WERI-Rb-1 (cell line): ENCODE measurements at regions not wholly inside any gene's neighbourhood (a gene's known extent, or its start where the extent isn't known, plus 50 kb on each side); places are given as distances from the start of the nearest gene placed in this dataset.

Source experiments
- DNase-seq: peaks from one replicate; pipeline ENCODE4 v3.0.0-alpha.2; 2020
- H3K27ac ChIP-seq: fragments of 250-450 bp; sonication (Bioruptor Pico); 2 replicates; pipeline ENCODE4 v1.5.1; 2020; ENCODE audit warnings: mild to moderate bottlenecking, moderate library complexity
- H3K27me3 ChIP-seq: fragments of 250-450 bp; sonication (Bioruptor Pico); 2 replicates; pipeline ENCODE4 v1.5.1; 2021; ENCODE audit warnings: mild to moderate bottlenecking, low read depth, moderate library complexity; ENCODE audit not compliant: insufficient read depth, severe bottlenecking
- H3K36me3 ChIP-seq: fragments of 250-450 bp; sonication (Bioruptor Pico); 2 replicates; pipeline ENCODE4 v1.5.1; 2020; ENCODE audit warnings: mild to moderate bottlenecking, moderate library complexity
- H3K4me3 ChIP-seq: 2 replicates; pipeline ENCODE4 v1.5.1; 2011; ENCODE audit warnings: low read depth, mild to moderate bottlenecking, control low read depth, low read length
- H3K9me3 ChIP-seq: fragments of 250-450 bp; sonication (Bioruptor Pico); 2 replicates; pipeline ENCODE4 v1.5.1; 2021; ENCODE audit warnings: mild to moderate bottlenecking, moderate library complexity; ENCODE audit not compliant: severe bottlenecking
- TF ChIP-seq, protein P1 (sequence below): IDR thresholded peaks from 2 replicates; pipeline ENCODE4 v1.5.1; 2011; ENCODE audit warnings: low read depth, mild to moderate bottlenecking, control low read depth, inconsistent platforms, low read length

GRCh38 chr11:119779195-119780071 is 50.4 kb upstream of the NECTIN1 start:
- H3K9me3 ChIP-seq: no peaks in the 10 kb centered on the region
- TF ChIP-seq, protein P1, sequence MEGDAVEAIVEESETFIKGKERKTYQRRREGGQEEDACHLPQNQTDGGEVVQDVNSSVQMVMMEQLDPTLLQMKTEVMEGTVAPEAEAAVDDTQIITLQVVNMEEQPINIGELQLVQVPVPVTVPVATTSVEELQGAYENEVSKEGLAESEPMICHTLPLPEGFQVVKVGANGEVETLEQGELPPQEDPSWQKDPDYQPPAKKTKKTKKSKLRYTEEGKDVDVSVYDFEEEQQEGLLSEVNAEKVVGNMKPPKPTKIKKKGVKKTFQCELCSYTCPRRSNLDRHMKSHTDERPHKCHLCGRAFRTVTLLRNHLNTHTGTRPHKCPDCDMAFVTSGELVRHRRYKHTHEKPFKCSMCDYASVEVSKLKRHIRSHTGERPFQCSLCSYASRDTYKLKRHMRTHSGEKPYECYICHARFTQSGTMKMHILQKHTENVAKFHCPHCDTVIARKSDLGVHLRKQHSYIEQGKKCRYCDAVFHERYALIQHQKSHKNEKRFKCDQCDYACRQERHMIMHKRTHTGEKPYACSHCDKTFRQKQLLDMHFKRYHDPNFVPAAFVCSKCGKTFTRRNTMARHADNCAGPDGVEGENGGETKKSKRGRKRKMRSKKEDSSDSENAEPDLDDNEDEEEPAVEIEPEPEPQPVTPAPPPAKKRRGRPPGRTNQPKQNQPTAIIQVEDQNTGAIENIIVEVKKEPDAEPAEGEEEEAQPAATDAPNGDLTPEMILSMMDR: no peak
- H3K4me3 ChIP-seq: no peak overlapping the region
- no peaks in the 10 kb centered on the region for H3K27me3 ChIP-seq
- DNase-seq: no peak
- H3K27ac ChIP-seq: no peak overlapping the region
- no peaks in the 10 kb centered on the region for H3K36me3 ChIP-seq
